ENCODE measurements at regions not wholly inside any gene's neighbourhood (a gene's known extent, or its start where the extent isn't known, plus 50 kb on each side); places are given as distances from the start of the nearest gene placed in this dataset.

- TF ChIP-seq ZNF274 (IDR thresholded peaks at IDR 0.05; ENCODE audit: low read depth, low read length) (no peak), YY1 (IDR thresholded peaks at IDR 0.05; ENCODE audit: insufficient read depth, insufficient read length) (no peak)
These were observed 111.7 kb upstream of the PTPN1 start for GRCh38 chr20:50398471-50398820.

Data from NT2/D1 (cell line).